ENCODE measurements at regions not wholly inside any gene's neighbourhood (a gene's known extent, or its start where the extent isn't known, plus 50 kb on each side); places are given as distances from the start of the nearest gene placed in this dataset.

- TF ChIP-seq, protein P1, sequence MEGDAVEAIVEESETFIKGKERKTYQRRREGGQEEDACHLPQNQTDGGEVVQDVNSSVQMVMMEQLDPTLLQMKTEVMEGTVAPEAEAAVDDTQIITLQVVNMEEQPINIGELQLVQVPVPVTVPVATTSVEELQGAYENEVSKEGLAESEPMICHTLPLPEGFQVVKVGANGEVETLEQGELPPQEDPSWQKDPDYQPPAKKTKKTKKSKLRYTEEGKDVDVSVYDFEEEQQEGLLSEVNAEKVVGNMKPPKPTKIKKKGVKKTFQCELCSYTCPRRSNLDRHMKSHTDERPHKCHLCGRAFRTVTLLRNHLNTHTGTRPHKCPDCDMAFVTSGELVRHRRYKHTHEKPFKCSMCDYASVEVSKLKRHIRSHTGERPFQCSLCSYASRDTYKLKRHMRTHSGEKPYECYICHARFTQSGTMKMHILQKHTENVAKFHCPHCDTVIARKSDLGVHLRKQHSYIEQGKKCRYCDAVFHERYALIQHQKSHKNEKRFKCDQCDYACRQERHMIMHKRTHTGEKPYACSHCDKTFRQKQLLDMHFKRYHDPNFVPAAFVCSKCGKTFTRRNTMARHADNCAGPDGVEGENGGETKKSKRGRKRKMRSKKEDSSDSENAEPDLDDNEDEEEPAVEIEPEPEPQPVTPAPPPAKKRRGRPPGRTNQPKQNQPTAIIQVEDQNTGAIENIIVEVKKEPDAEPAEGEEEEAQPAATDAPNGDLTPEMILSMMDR (conservative IDR thresholded peaks at IDR 0.05) = no peak
- TF ChIP-seq EZH2 (IDR thresholded peaks at IDR 0.05; ENCODE audit: low read depth) = no peak
These were observed 195.4 kb downstream of the HAUS1 start for GRCh38 chr18:46299465-46300008.
